HCT116 (cell line): ENCODE measurements at regions not wholly inside any gene's neighbourhood (a gene's known extent, or its start where the extent isn't known, plus 50 kb on each side); places are given as distances from the start of the nearest gene placed in this dataset.
"Not testable (repeated sequence)": the region's sequence is repeated elsewhere in the genome, so short reads cannot be mapped to it uniquely, and the experiment has no call there.

Source experiments
- ATAC-seq: fragments of 200-7000 bp; cut with Tn5 transposase; 2 replicates; pipeline ENCODE4 v1.9.1; 2020; ENCODE audit warnings: mild to moderate bottlenecking, moderate library complexity
- BruUV-seq: library from RNA; stranded (reverse); fragments of 400-500 nt; replicated peaks from 2 replicates; lab custom pipeline; 2021; lab: Mats Ljungman, UMichigan
- CTCF ChIA-PET: fragments of 300-600 bp; sonication (Branson Sonifier 250); formaldehyde crosslinking; loops from one replicate; lab custom pipeline; 2021; ENCODE audit warnings: antibody characterized with exemption; lab: Charles Lee
- POLR2A ChIA-PET: fragments of 300-600, 350-600 bp; sonication (Branson Sonifier 250); formaldehyde crosslinking; loops from one replicate; lab custom pipeline; 2021; ENCODE audit warnings: antibody characterized with exemption; lab: Charles Lee
- RAD21 ChIA-PET, 2 experiments: fragments of 300-600 bp; sonication (Branson Sonifier 250); formaldehyde crosslinking; loops; one replicate each; lab custom pipeline; 2023; ENCODE audit warnings: low total read pairs in 2 of 2; ENCODE audit not compliant: uncharacterized antibody in 2 of 2, unreplicated experiment in 2 of 2, low non-redundant PET in 1 of 2; lab: Charles Lee
- DNase-seq: peaks from one replicate; pipeline ENCODE4 v3.0.0-alpha.2; 2010; ENCODE audit warnings: low read depth, low spot score
- H2AFZ ChIP-seq: fragments of 200-600 bp; shearing (Covaris generic), sonication (generic); 2 replicates; pipeline ENCODE4 v1.6.1; 2017; ENCODE audit warnings: low read depth, mixed run types, mixed read lengths, antibody characterized with exemption, low read length; ENCODE audit not compliant: poor library complexity, severe bottlenecking
- H3K27ac ChIP-seq: 2 replicates; pipeline ENCODE4 v1.5.1; 2012; ENCODE audit warnings: low read depth, low read length
- H3K27me3 ChIP-seq: fragments of 200-600 bp; sonication (generic); 2 replicates; pipeline ENCODE4 v1.6.1; 2016; ENCODE audit warnings: mixed run types, low read length, mixed read lengths; ENCODE audit not compliant: insufficient read depth
- H3K36me3 ChIP-seq, 2 experiments: fragments of 200-500 bp in 1 of 2; fragments of 200-600 bp in 1 of 2; sonication (Bioruptor generic) in 1 of 2; sonication (generic) in 1 of 2; 2 replicates each; pipeline versions ENCODE4 v1.5.1 to v1.6.1; 2014 to 2016; ENCODE audit warnings: low read length in 2 of 2, inconsistent platforms in 1 of 2, mixed read lengths in 1 of 2, mixed run types in 1 of 2; ENCODE audit not compliant: insufficient read depth in 2 of 2, control insufficient read depth in 1 of 2
- H3K4me1 ChIP-seq, 2 experiments: fragments of 200-600 bp in 1 of 2; sonication (generic) in 1 of 2; 2 replicates each; pipeline versions ENCODE4 v1.5.1 to v1.6.1; 2012 to 2017; ENCODE audit warnings: low read length in 2 of 2, inconsistent platforms in 1 of 2, mild to moderate bottlenecking in 1 of 2, mixed read lengths in 1 of 2, mixed run types in 1 of 2, moderate library complexity in 1 of 2; ENCODE audit not compliant: insufficient read depth in 2 of 2, control insufficient read depth in 1 of 2
- H3K4me2 ChIP-seq: fragments of 200-600 bp; sonication (generic); 2 replicates; pipeline ENCODE4 v1.6.1; 2017; ENCODE audit warnings: mixed run types, low read length, mixed read lengths
- H3K4me3 ChIP-seq, 2 experiments: fragments of 200-600 bp in 1 of 2; sonication (generic) in 1 of 2; replicated peaks in 1 of 2; 2 replicates each; pipeline ENCODE4 v1.5.1; 2011 to 2016; ENCODE audit warnings: low read length in 2 of 2, control low read depth in 1 of 2, low read depth in 1 of 2, mild to moderate bottlenecking in 1 of 2, mixed read lengths in 1 of 2, mixed run types in 1 of 2
- H3K79me2 ChIP-seq: fragments of 200-600 bp; sonication (generic); 2 replicates; pipeline ENCODE4 v1.6.1; 2017; ENCODE audit warnings: mild to moderate bottlenecking, mixed run types, low read length, moderate library complexity, mixed read lengths; ENCODE audit not compliant: insufficient read depth
- H3K9ac ChIP-seq: fragments of 200-600 bp; sonication (generic); 2 replicates; pipeline ENCODE4 v1.6.1; 2016; ENCODE audit warnings: low read length, mixed read lengths
- H3K9me2 ChIP-seq: fragments of 200-600 bp; sonication (generic), shearing (Covaris generic); 2 replicates; pipeline ENCODE4 v1.6.1; 2017; ENCODE audit warnings: mixed run types, mild to moderate bottlenecking, moderate library complexity; ENCODE audit not compliant: insufficient read depth
- H3K9me3 ChIP-seq, 2 experiments: fragments of 200-500 bp in 1 of 2; fragments of 200-600 bp in 1 of 2; sonication (Bioruptor generic) in 1 of 2; sonication (generic) in 1 of 2; 2 replicates each; pipeline ENCODE4 v1.6.1; 2014 to 2017; ENCODE audit warnings: low read length in 2 of 2, mixed read lengths in 2 of 2, inconsistent platforms in 1 of 2, low read depth in 1 of 2, mild to moderate bottlenecking in 1 of 2, mixed run types in 1 of 2, moderate library complexity in 1 of 2; ENCODE audit not compliant: control insufficient read depth in 1 of 2, insufficient read depth in 1 of 2
- H4K20me1 ChIP-seq: fragments of 200-600 bp; sonication (generic), shearing (Covaris generic); 2 replicates; pipeline ENCODE4 v1.6.1; 2017; ENCODE audit warnings: mixed run types, mild to moderate bottlenecking, moderate library complexity; ENCODE audit not compliant: insufficient read depth
- CBX3 ChIP-seq: IDR thresholded peaks from 2 replicates; pipeline ENCODE4 v1.6.1; 2012; ENCODE audit warnings: low read depth
- CEBPB ChIP-seq: IDR thresholded peaks from 2 replicates; pipeline ENCODE4 v1.6.1; 2012; ENCODE audit warnings: low read depth
- CTCF ChIP-seq, 3 experiments: fragments of 200-600 bp in 1 of 3; sonication (generic) in 1 of 3; IDR thresholded peaks in 2 of 3; conservative IDR thresholded peaks in 1 of 3; 2 replicates each; pipeline ENCODE4 v1.5.1; 2012 to 2017; ENCODE audit warnings: low read depth in 2 of 3, low read length in 2 of 3, antibody characterized with exemption in 1 of 3, borderline replicate concordance in 1 of 3, control low read depth in 1 of 3, mild to moderate bottlenecking in 1 of 3, mixed read lengths in 1 of 3, mixed run types in 1 of 3, moderate library complexity in 1 of 3; ENCODE audit not compliant: insufficient read depth in 1 of 3
- EGR1 ChIP-seq: IDR thresholded peaks from 2 replicates; pipeline ENCODE4 v1.6.1; 2012; ENCODE audit warnings: low read depth
- EZH2 ChIP-seq: fragments of 200-600 bp; sonication (generic); IDR thresholded peaks from 2 replicates; pipeline ENCODE4 v1.6.1; 2017; ENCODE audit warnings: antibody characterized with exemption, mixed run types
- MAX ChIP-seq: IDR thresholded peaks from 2 replicates; pipeline ENCODE4 v1.6.1; 2012
- RAD21 ChIP-seq: IDR thresholded peaks from 2 replicates; pipeline ENCODE4 v1.6.1; 2012; ENCODE audit warnings: low read depth, mild to moderate bottlenecking
- SP1 ChIP-seq: IDR thresholded peaks from 2 replicates; pipeline ENCODE4 v1.6.1; 2012; ENCODE audit warnings: low read depth
- SRF ChIP-seq: IDR thresholded peaks from 2 replicates; pipeline ENCODE4 v1.6.1; 2012; ENCODE audit warnings: low read depth
- YY1 ChIP-seq: IDR thresholded peaks from 2 replicates; pipeline ENCODE4 v1.6.1; 2011; ENCODE audit warnings: low read length, low read depth, moderate library complexity, mild to moderate bottlenecking; ENCODE audit not compliant: insufficient replicate concordance; ENCODE audit errors: extremely low read depth
- ZFX ChIP-seq: fragments of 450-650 bp; IDR thresholded peaks from 2 replicates; pipeline ENCODE4 v1.6.1; 2017
- intact Hi-C: fragments of 100-400 bp; cut with micrococcal nuclease; formaldehyde crosslinking; loops from 2 replicates; pipeline ENCODE4 v1.10.0; 2022

GRCh38 chr13:68535329-68535728, 1305.2 kb upstream of the PCDH9 start:
- no peak for ATAC-seq
- Histone ChIP-seq H3K4me2 (no peak overlapping the region), H3K36me3 (no peaks in the 10 kb centered on the region), H3K79me2 (no peaks in the 10 kb centered on the region), H3K9ac (no peak overlapping the region), H2AFZ (no peak overlapping the region), H3K27ac (no peak overlapping the region), H4K20me1 (no peaks in the 10 kb centered on the region), H3K27me3 (no peaks in the 10 kb centered on the region), H3K9me2 (no peaks in the 10 kb centered on the region), H3K9me3 (no peaks in the 10 kb centered on the region), H3K4me3 (no peak overlapping the region), H3K4me1 (no peaks in the 10 kb centered on the region)
- BruUV-seq = no TSS peak
- TF ChIP-seq CTCF (IDR thresholded peaks at IDR 0.05 in 2 of 3, conservative IDR thresholded peaks at IDR 0.05 in 1 of 3; ENCODE audit: borderline replicate concordance in 1 of 3, insufficient read depth in 1 of 3, low read depth in 2 of 3, low read length in 2 of 3) = no peak
- no peak for TF ChIP-seq ZFX
- no peak for TF ChIP-seq CBX3
- TF ChIP-seq EZH2 = no peak
- TF ChIP-seq EGR1 = no peak
- no peak for TF ChIP-seq YY1
- TF ChIP-seq SP1 = no peak
- TF ChIP-seq MAX = no peak
- TF ChIP-seq RAD21 = no peak
- TF ChIP-seq SRF = no peak
- no peak for TF ChIP-seq CEBPB
- no peak for DNase-seq
- POLR2A ChIA-PET = no interaction called here
- RAD21 ChIA-PET = no interaction called here
- intact Hi-C loops = no loop called here
- CTCF ChIA-PET = no interaction called here

GRCh38 chr13:68527167-68527566, 1297.0 kb upstream of the PCDH9 start:
- BruUV-seq, H3K27me3 ChIP-seq, H4K20me1 ChIP-seq, H3K9me2 ChIP-seq, POLR2A ChIA-PET, H3K4me2 ChIP-seq, CTCF ChIA-PET, ATAC-seq, RAD21 ChIA-PET, H2AFZ ChIP-seq, H3K4me3 ChIP-seq, H3K4me1 ChIP-seq, H3K36me3 ChIP-seq, H3K9me3 ChIP-seq, H3K79me2 ChIP-seq, DNase-seq, intact Hi-C loops, H3K27ac ChIP-seq, H3K9ac ChIP-seq: not testable (repeated sequence)
